ENCODE measurements at regions not wholly inside any gene's neighbourhood (a gene's known extent, or its start where the extent isn't known, plus 50 kb on each side); places are given as distances from the start of the nearest gene placed in this dataset.

DNA sequence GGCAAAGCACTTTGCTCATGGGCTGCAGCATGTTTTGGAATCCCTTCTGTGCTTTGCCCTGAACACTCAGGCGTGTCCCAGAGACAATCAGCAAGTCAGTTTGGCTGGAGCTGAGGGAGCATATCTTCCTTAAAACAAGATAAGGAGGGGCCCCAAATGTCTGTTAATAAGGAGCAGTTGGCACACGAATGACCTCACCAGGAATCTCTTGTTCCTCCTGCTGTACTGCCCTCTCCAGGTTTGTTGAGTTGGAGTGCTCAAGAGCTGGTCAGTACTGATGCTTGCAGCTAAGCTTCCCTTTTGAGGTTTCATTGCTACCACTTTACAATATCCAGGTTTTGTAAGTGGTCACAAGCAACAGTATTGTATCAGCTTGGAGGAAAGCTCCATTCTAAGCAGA, 101.3 kb upstream of the EGFLAM start:
- TF ChIP-seq, protein P1, sequence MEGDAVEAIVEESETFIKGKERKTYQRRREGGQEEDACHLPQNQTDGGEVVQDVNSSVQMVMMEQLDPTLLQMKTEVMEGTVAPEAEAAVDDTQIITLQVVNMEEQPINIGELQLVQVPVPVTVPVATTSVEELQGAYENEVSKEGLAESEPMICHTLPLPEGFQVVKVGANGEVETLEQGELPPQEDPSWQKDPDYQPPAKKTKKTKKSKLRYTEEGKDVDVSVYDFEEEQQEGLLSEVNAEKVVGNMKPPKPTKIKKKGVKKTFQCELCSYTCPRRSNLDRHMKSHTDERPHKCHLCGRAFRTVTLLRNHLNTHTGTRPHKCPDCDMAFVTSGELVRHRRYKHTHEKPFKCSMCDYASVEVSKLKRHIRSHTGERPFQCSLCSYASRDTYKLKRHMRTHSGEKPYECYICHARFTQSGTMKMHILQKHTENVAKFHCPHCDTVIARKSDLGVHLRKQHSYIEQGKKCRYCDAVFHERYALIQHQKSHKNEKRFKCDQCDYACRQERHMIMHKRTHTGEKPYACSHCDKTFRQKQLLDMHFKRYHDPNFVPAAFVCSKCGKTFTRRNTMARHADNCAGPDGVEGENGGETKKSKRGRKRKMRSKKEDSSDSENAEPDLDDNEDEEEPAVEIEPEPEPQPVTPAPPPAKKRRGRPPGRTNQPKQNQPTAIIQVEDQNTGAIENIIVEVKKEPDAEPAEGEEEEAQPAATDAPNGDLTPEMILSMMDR (IDR thresholded peaks at IDR 0.05; ENCODE audit: insufficient read depth, low read depth, low read length): no peak
- no peak for TF ChIP-seq EZH2 (IDR thresholded peaks at IDR 0.05; ENCODE audit: insufficient read depth, low read length)
